K562 (cell line): ENCODE measurements at regions not wholly inside any gene's neighbourhood (a gene's known extent, or its start where the extent isn't known, plus 50 kb on each side); places are given as distances from the start of the nearest gene placed in this dataset.
A peak's percentile ranks its signal among the peaks of the same experiment; 100 is the strongest.

Experiments
- ATAC-seq: fragments of 200-7000 bp; cut with Tn5 transposase; 3 replicates; pipeline ENCODE4 v1.9.1; 2020; ENCODE audit warnings: moderate library complexity
- BruUV-seq: library from RNA; stranded (reverse); fragments of 400-500 nt; replicated peaks from 2 replicates; lab custom pipeline; 2021; lab: Mats Ljungman, UMichigan
- CTCF ChIA-PET: fragments of 300-600 bp; formaldehyde crosslinking; extraction: SDS; loops from one replicate; lab custom pipeline; 2021; ENCODE audit warnings: low intra/inter-chr PET ratio; lab: Yijun Ruan, JAX
- POLR2A ChIA-PET: fragments of 300-600, 350-650 bp; sonication (Branson Sonifier 250); formaldehyde crosslinking; extraction: SDS; loops from one replicate; lab custom pipeline; 2021; ENCODE audit warnings: antibody characterized with exemption, inconsistent platforms; lab: Yijun Ruan, JAX
- DNase-seq, 4 experiments: peaks; one replicate each; pipeline versions ENCODE4 v3.0.0 to v3.0.0-alpha.2; 2011 to 2018; ENCODE audit warnings: low spot score in 3 of 4, mixed read lengths in 3 of 4; ENCODE audit errors: extremely low read depth in 1 of 4
- FAIRE-seq: peaks from 2 replicates; lab custom pipeline; 2011; peaks lifted over from hg19 to GRCh38; lab: Jason Lieb, UNC
- H2AFZ ChIP-seq: 2 replicates; pipeline ENCODE4 v1.6.0; 2011; ENCODE audit warnings: low read depth, low read length, control low read depth, inconsistent platforms
- H3K27ac ChIP-seq: fragments of 200-600 bp; 3 replicates; pipeline ENCODE4 v1.8.0; 2011; ENCODE audit warnings: low read depth, mild to moderate bottlenecking, control low read depth, inconsistent platforms, low read length, moderate library complexity, mixed read lengths; ENCODE audit errors: extremely low read depth
- H3K27me3 ChIP-seq, 2 experiments: fragments of 300-600 bp in 1 of 2; 2 replicates in 1 of 2; 3 replicates in 1 of 2; pipeline versions ENCODE4 v1.6.0 to v1.8.0; 2011; ENCODE audit warnings: inconsistent platforms in 2 of 2, low read length in 2 of 2, mild to moderate bottlenecking in 1 of 2, mixed read lengths in 1 of 2, moderate library complexity in 1 of 2; ENCODE audit not compliant: control insufficient read depth in 2 of 2, insufficient read depth in 2 of 2
- H3K36me3 ChIP-seq: fragments of 300-600 bp; 3 replicates; pipeline ENCODE4 v1.8.0; 2011; ENCODE audit warnings: mild to moderate bottlenecking, low read length, inconsistent platforms; ENCODE audit not compliant: control insufficient read depth, insufficient read depth
- H3K4me1 ChIP-seq, 2 experiments: fragments of 200-600 bp in 1 of 2; replicated peaks in 1 of 2; 2 replicates in 1 of 2; 3 replicates in 1 of 2; pipeline versions ENCODE4 v1.5.1 to v1.8.0; 2011; ENCODE audit warnings: inconsistent platforms in 2 of 2, low read length in 2 of 2, mild to moderate bottlenecking in 1 of 2, mixed read lengths in 1 of 2, moderate library complexity in 1 of 2; ENCODE audit not compliant: control insufficient read depth in 2 of 2, insufficient read depth in 2 of 2
- H3K4me2 ChIP-seq: 2 replicates; pipeline ENCODE4 v1.6.1; 2011; ENCODE audit warnings: low read length, control low read depth, inconsistent platforms, mixed read lengths; ENCODE audit not compliant: insufficient read depth
- H3K4me3 ChIP-seq: fragments of 200-600 bp; sonication (generic), shearing (Covaris generic); 2 replicates; pipeline ENCODE4 v1.5.1; 2016; ENCODE audit warnings: control low read depth, inconsistent platforms
- H3K79me2 ChIP-seq: fragments of 200-600 bp; 3 replicates; pipeline ENCODE4 v1.8.0; 2011; ENCODE audit warnings: low read length, inconsistent platforms; ENCODE audit not compliant: control insufficient read depth, insufficient read depth
- H3K9ac ChIP-seq, 2 experiments: 2 replicates each; pipeline versions ENCODE4 v1.6.0 to v1.6.1; 2011; ENCODE audit warnings: low read depth in 2 of 2, low read length in 2 of 2, control low read depth in 1 of 2, inconsistent platforms in 1 of 2, mild to moderate bottlenecking in 1 of 2, mixed read lengths in 1 of 2; ENCODE audit not compliant: insufficient read depth in 1 of 2
- H3K9me1 ChIP-seq: one replicate; pipeline ENCODE4 v1.6.0; 2011; ENCODE audit warnings: inconsistent platforms, mild to moderate bottlenecking, low read length, moderate library complexity; ENCODE audit not compliant: control insufficient read depth, insufficient read depth
- H3K9me3 ChIP-seq: replicated peaks from 2 replicates; pipeline ENCODE4 v1.5.1; 2011; ENCODE audit warnings: low read depth, low read length, inconsistent platforms; ENCODE audit not compliant: control insufficient read depth, insufficient read depth
- H4K20me1 ChIP-seq: replicated peaks from 2 replicates; pipeline ENCODE4 v1.6.1; 2011; ENCODE audit warnings: low read length, inconsistent platforms, mixed read lengths; ENCODE audit not compliant: control insufficient read depth, insufficient read depth
- GTF2A2 ChIP-seq: IDR thresholded peaks from 2 replicates; pipeline ENCODE4 v1.6.1; 2016; ENCODE audit warnings: mild to moderate bottlenecking, missing genetic modification characterization, missing compliant biosample characterization
- NCOA2 ChIP-seq, 2 experiments: fragments of 450-650 bp; IDR thresholded peaks; 2 replicates each; pipeline ENCODE4 v1.6.1; 2018; ENCODE audit warnings: mild to moderate bottlenecking in 2 of 2, moderate library complexity in 1 of 2; ENCODE audit not compliant: partially characterized antibody in 2 of 2
- NCOR1 ChIP-seq: fragments of 450-650 bp; IDR thresholded peaks from 2 replicates; pipeline ENCODE4 v1.6.1; 2016; ENCODE audit warnings: mild to moderate bottlenecking, moderate library complexity
- NFIC ChIP-seq: fragments of 450-650 bp; IDR thresholded peaks from 2 replicates; pipeline ENCODE4 v1.6.1; 2017; ENCODE audit warnings: mild to moderate bottlenecking, inconsistent platforms
- NFIX ChIP-seq: fragments of 250-450 bp; sonication (Bioruptor Pico); IDR thresholded peaks from 2 replicates; pipeline ENCODE4 v1.4.0; 2020; ENCODE audit warnings: low read depth, mild to moderate bottlenecking, moderate library complexity
- RAD21 ChIP-seq, 2 experiments: fragments of 250-450 bp in 1 of 2; fragments of 450-650 bp in 1 of 2; sonication (Bioruptor Pico) in 1 of 2; formaldehyde crosslinking in 1 of 2; IDR thresholded peaks in 1 of 2; conservative IDR thresholded peaks in 1 of 2; 2 replicates each; pipeline versions ENCODE4 v1.4.0 to v1.8.0; 2020 to 2022; ENCODE audit warnings: mild to moderate bottlenecking in 2 of 2, moderate library complexity in 1 of 2
- SMAD1 ChIP-seq: fragments of 150-350 bp; IDR thresholded peaks from 2 replicates; pipeline ENCODE4 v1.6.1; 2014; ENCODE audit warnings: low read length, low read depth; ENCODE audit not compliant: partially characterized antibody
- in situ Hi-C: fragments of 300-500 bp; cut with MboI; formaldehyde crosslinking; loops from 4 replicates; pipeline ENCODE4 v1.15.0; 2018; ENCODE audit warnings: inconsistent platforms, mixed read lengths
- intact Hi-C: fragments of 100-400 bp; cut with micrococcal nuclease; formaldehyde crosslinking; loops from 2 replicates; pipeline ENCODE4 v1.14.2; 2022
- TF ChIP-seq, protein P1 (sequence below), 3 experiments: fragments of 200-800 bp in 1 of 3; fragments of 250-450 bp in 1 of 3; fragments of 450-650 bp in 1 of 3; sonication (Bioruptor Pico) in 1 of 3; sonication (Bioruptor generic) in 1 of 3; formaldehyde crosslinking in 1 of 3; IDR thresholded peaks; 2 replicates each; pipeline versions ENCODE4 v1.6.1 to v1.8.0; 2016 to 2022; ENCODE audit warnings: mild to moderate bottlenecking in 2 of 3, missing genetic modification characterization in 2 of 3, missing compliant biosample characterization in 1 of 3, moderate library complexity in 1 of 3
- TF ChIP-seq, protein P2 (sequence below): sonication (generic); formaldehyde crosslinking; IDR thresholded peaks from 2 replicates; pipeline ENCODE4 v1.8.1; 2023; ENCODE audit warnings: mild to moderate bottlenecking, missing genetic modification reagents
- TF ChIP-seq, protein P3 (sequence below), 2 experiments: fragments of 250-450 bp in 1 of 2; fragments of 450-650 bp in 1 of 2; sonication (Bioruptor Pico) in 1 of 2; IDR thresholded peaks; 2 replicates each; pipeline versions ENCODE4 v1.6.1 to v1.8.0; 2016 to 2021; ENCODE audit warnings: mild to moderate bottlenecking in 2 of 2, moderate library complexity in 2 of 2, missing compliant biosample characterization in 1 of 2, missing genetic modification characterization in 1 of 2

DNA sequence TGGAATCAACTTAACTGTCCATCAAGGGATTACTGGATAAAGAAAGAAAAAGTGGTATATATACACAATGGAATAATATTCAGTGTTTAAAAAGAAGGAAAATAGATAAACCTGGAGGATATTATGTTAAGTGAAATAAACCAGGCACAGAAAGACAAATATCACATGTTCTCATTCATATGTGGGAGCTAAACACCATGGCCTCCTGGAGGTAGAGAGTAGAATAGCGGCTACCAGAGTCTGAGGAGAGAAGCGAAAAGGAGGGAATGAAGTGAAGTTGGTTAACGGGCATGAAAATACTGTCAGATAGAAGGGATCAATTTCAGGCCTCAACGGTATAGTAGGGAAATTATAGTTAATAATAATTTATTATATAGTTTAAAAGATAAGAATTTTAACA, 147.5 kb upstream of the OBI1 start (continued):
- TF ChIP-seq, protein P1, sequence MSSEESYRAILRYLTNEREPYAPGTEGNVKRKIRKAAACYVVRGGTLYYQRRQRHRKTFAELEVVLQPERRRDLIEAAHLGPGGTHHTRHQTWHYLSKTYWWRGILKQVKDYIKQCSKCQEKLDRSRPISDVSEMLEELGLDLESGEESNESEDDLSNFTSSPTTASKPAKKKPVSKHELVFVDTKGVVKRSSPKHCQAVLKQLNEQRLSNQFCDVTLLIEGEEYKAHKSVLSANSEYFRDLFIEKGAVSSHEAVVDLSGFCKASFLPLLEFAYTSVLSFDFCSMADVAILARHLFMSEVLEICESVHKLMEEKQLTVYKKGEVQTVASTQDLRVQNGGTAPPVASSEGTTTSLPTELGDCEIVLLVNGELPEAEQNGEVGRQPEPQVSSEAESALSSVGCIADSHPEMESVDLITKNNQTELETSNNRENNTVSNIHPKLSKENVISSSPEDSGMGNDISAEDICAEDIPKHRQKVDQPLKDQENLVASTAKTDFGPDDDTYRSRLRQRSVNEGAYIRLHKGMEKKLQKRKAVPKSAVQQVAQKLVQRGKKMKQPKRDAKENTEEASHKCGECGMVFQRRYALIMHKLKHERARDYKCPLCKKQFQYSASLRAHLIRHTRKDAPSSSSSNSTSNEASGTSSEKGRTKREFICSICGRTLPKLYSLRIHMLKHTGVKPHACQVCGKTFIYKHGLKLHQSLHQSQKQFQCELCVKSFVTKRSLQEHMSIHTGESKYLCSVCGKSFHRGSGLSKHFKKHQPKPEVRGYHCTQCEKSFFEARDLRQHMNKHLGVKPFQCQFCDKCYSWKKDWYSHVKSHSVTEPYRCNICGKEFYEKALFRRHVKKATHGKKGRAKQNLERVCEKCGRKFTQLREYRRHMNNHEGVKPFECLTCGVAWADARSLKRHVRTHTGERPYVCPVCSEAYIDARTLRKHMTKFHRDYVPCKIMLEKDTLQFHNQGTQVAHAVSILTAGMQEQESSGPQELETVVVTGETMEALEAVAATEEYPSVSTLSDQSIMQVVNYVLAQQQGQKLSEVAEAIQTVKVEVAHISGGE (CRISPR knock-in tag; IDR thresholded peaks at IDR 0.05), result no peak
- TF ChIP-seq RAD21 (CRISPR knock-in tag; conservative IDR thresholded peaks at IDR 0.05 in 1 of 2, IDR thresholded peaks at IDR 0.05 in 1 of 2), result peak in 1 of 2 experiments; percentile 19; a peak in 1 of 4 replicates
- TF ChIP-seq, protein P2, sequence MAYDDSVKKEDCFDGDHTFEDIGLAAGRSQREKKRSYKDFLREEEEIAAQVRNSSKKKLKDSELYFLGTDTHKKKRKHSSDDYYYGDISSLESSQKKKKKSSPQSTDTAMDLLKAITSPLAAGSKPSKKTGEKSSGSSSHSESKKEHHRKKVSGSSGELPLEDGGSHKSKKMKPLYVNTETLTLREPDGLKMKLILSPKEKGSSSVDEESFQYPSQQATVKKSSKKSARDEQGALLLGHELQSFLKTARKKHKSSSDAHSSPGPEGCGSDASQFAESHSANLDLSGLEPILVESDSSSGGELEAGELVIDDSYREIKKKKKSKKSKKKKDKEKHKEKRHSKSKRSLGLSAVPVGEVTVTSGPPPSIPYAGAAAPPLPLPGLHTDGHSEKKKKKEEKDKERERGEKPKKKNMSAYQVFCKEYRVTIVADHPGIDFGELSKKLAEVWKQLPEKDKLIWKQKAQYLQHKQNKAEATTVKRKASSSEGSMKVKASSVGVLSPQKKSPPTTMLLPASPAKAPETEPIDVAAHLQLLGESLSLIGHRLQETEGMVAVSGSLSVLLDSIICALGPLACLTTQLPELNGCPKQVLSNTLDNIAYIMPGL (CRISPR knock-in tag), result no peak

DNA sequence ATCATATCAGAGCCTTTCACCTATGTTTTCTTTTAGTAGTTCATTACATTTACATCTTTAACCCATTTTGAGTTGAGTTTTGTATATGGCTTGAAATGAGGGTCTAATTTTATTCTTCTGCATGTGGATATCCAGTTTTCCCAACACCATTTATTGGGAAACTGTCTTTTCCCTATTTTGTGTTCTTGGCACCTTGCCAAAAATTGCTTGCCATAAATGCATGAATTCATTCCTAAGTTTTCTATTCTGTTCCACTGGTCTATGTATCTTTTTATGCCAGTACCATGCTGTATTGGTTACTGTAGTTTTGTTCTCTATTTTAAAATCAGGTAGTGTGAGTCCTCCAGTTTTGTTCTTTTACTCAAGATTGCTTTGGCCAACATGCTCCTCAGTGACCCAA, 144.0 kb upstream of the OBI1 start:
- no peak for ATAC-seq
- Histone ChIP-seq H3K9me3 (no peaks in the 10 kb centered on the region), H3K9me1 (no peaks in the 10 kb centered on the region), H4K20me1 (no peaks in the 10 kb centered on the region), H3K4me2 (no peak overlapping the region), H3K79me2 (no peaks in the 10 kb centered on the region), H3K9ac (no peak overlapping the region), H3K4me3 (no peak overlapping the region), H3K27me3 (no peaks in the 10 kb centered on the region), H3K36me3 (no peaks in the 10 kb centered on the region), H2AFZ (no peak overlapping the region), H3K27ac (no peak overlapping the region), H3K4me1 (no peaks in the 10 kb centered on the region)
- CTCF ChIA-PET, result no interaction called here
- no peak for DNase-seq
- no TSS peak for BruUV-seq
- intact Hi-C loops (no loop called here), in situ Hi-C loops (no loop called here)
- TF ChIP-seq NCOA2 (IDR thresholded peaks at IDR 0.05; ENCODE audit: partially characterized antibody in 2 of 2), result peak in 1 of 2 experiments; percentile 37
- peak; percentile 99 for TF ChIP-seq NFIC
- TF ChIP-seq SMAD1, result peak; percentile 66
- TF ChIP-seq, protein P3, sequence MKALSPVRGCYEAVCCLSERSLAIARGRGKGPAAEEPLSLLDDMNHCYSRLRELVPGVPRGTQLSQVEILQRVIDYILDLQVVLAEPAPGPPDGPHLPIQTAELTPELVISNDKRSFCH (CRISPR knock-in tag; IDR thresholded peaks at IDR 0.05), result no peak
- TF ChIP-seq, protein P3 (tag; IDR thresholded peaks at IDR 0.05), result no peak
- TF ChIP-seq NCOR1, result no peak
- peak; percentile 98 for TF ChIP-seq NFIX (CRISPR knock-in tag)
- TF ChIP-seq GTF2A2, result no peak
- FAIRE-seq, result no peak
- POLR2A ChIA-PET, result no interaction called here
